ENCODE measurements at regions not wholly inside any gene's neighbourhood (a gene's known extent, or its start where the extent isn't known, plus 50 kb on each side); places are given as distances from the start of the nearest gene placed in this dataset.

DNA sequence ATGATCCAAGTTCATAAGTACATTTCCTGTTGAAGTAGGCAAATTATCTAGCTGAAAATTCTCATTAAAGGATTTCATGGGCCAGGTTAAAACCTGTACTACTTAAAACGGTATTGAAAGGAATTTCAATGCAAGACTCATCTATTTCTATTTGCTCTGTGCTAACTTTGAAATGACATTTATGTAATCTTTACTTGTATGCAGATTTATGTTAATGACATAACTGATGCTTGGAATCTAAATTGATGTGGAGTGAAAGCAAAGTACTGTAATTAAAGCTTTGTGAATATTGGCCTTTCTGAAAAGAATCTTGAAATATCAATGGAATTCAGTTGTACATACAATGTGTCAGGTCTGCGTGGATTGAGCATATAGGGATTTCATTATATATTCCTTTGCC, 390.0 kb downstream of the CPS1 start:
- Histone ChIP-seq H3K4me3 (ENCODE audit: extremely low read depth in 1 of 4, insufficient read depth in 2 of 4, low read depth in 3 of 4, low read length in 4 of 4) (no peak overlapping the region), H4K20me1 (replicated peaks in 1 of 2; ENCODE audit: control insufficient read depth in 1 of 2, insufficient read depth in 2 of 2, low read length in 2 of 2) (no peaks in the 10 kb centered on the region), H2AFZ (ENCODE audit: low read length) (no peak overlapping the region), H2AK5ac (ENCODE audit: low read depth, low read length) (no peak overlapping the region), H3K4me2 (ENCODE audit: insufficient read depth in 1 of 2, low read depth in 2 of 2, low read length in 2 of 2) (no peak overlapping the region), H3K4ac (replicated peaks; ENCODE audit: insufficient read length, low read depth, low read length) (no peak overlapping the region), H3K79me2 (ENCODE audit: control insufficient read depth in 1 of 2, insufficient read depth in 2 of 2, low read length in 2 of 2) (no peaks in the 10 kb centered on the region), H3K56ac (replicated peaks; ENCODE audit: insufficient read length, low read depth, low read length) (no peak overlapping the region), H3K14ac (ENCODE audit: insufficient read length) (no peak overlapping the region), H3K79me1 (ENCODE audit: low read depth, low read length) (no peaks in the 10 kb centered on the region), H3K18ac (ENCODE audit: extremely low read depth, low read length) (no peak overlapping the region), H3K9ac (replicated peaks in 1 of 4; ENCODE audit: extremely low read depth in 1 of 4, low read depth in 3 of 4, low read length in 3 of 4) (no peak overlapping the region), H3K4me1 (replicated peaks in 1 of 4; ENCODE audit: control insufficient read depth in 3 of 4, insufficient read depth in 4 of 4, low read length in 3 of 4) (no peaks in the 10 kb centered on the region), H2BK20ac (ENCODE audit: low read length) (no peak overlapping the region), H2BK15ac (ENCODE audit: low read length) (no peak overlapping the region), H3K27me3 (replicated peaks in 1 of 4; ENCODE audit: control insufficient read depth in 3 of 4, extremely low read depth in 1 of 4, insufficient read depth in 3 of 4, low read length in 3 of 4) (no peaks in the 10 kb centered on the region), H2BK5ac (ENCODE audit: low read depth, low read length) (no peak overlapping the region), H3K23me2 (ENCODE audit: low read depth, low read length) (no peaks in the 10 kb centered on the region), H4K8ac (ENCODE audit: extremely low read depth, insufficient read depth, low read length) (no peak overlapping the region), H4K5ac (ENCODE audit: insufficient read length, low read depth, low read length) (no peak overlapping the region), H3K9me3 (ENCODE audit: insufficient read depth in 2 of 2, low read depth in 1 of 2, low read length in 1 of 2) (peaks cover 0 to 8% of the 10 kb centered on the region in 2 experiments; a peak in 1 of 4 replicates), H3K36me3 (ENCODE audit: control insufficient read depth in 2 of 4, insufficient read depth in 4 of 4, low read length in 3 of 4) (no peaks in the 10 kb centered on the region), H4K91ac (replicated peaks; ENCODE audit: insufficient read length, low read length) (no peak overlapping the region), H2BK120ac (replicated peaks; ENCODE audit: low read depth, low read length) (no peak overlapping the region), H2BK12ac (ENCODE audit: low read depth, low read length) (no peak overlapping the region), H3K23ac (ENCODE audit: insufficient read length) (no peak overlapping the region), H3K27ac (ENCODE audit: low read depth, low read length) (no peak overlapping the region)
- ChIA-PET CTCF (ENCODE audit: partially characterized antibody) (no interaction called here), POLR2A (ENCODE audit: partially characterized antibody) (no interaction called here)
- DNase-seq (ENCODE audit: low read depth in 1 of 2, low spot score in 2 of 2) = no peak
- TF ChIP-seq CREB1 (IDR thresholded peaks at IDR 0.05) (no peak), SP2 (IDR thresholded peaks at IDR 0.05; ENCODE audit: low read length) (no peak), CTBP2 (IDR thresholded peaks at IDR 0.05; ENCODE audit: borderline replicate concordance, insufficient read depth, insufficient read length, low read length) (no peak), CBX5 (IDR thresholded peaks at IDR 0.05; ENCODE audit: low read depth, low read length) (no peak), PHF8 (conservative IDR thresholded peaks at IDR 0.05; ENCODE audit: low read depth, low read length) (no peak), CBX8 (IDR thresholded peaks at IDR 0.05; ENCODE audit: borderline replicate concordance, low read depth, low read length) (no peak), GTF2F1 (IDR thresholded peaks at IDR 0.05; ENCODE audit: borderline replicate concordance, low read depth, low read length) (no peak), ASH2L (IDR thresholded peaks at IDR 0.05; ENCODE audit: low read length) (no peak), TCF12 (IDR thresholded peaks at IDR 0.05; ENCODE audit: low read depth, low read length) (no peak)
- TF ChIP-seq, protein P1, sequence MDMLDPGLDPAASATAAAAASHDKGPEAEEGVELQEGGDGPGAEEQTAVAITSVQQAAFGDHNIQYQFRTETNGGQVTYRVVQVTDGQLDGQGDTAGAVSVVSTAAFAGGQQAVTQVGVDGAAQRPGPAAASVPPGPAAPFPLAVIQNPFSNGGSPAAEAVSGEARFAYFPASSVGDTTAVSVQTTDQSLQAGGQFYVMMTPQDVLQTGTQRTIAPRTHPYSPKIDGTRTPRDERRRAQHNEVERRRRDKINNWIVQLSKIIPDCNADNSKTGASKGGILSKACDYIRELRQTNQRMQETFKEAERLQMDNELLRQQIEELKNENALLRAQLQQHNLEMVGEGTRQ (IDR thresholded peaks at IDR 0.05; ENCODE audit: low read length) = no peak
- TF ChIP-seq, protein P2, sequence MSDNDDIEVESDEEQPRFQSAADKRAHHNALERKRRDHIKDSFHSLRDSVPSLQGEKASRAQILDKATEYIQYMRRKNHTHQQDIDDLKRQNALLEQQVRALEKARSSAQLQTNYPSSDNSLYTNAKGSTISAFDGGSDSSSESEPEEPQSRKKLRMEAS (IDR thresholded peaks at IDR 0.05) = no peak
- WGBS, 2 experiments (ENCODE audit: extremely low coverage in 1 of 2, insufficient coverage in 1 of 2, insufficient read length in 1 of 2, insufficient replicate concordance in 2 of 2, low coverage in 1 of 2, low lambda C conversion rate in 2 of 2, missing lambda C conversion rate in 1 of 2) = 91% methylated on average over 2 of the region's 2 CpGs; no CpG with 5 or more reads in 1 of the 2 experiments
- FAIRE-seq = no peak
